Cardiac muscle cell (in vitro differentiated cells and primary cell): ENCODE measurements at regions not wholly inside any gene's neighbourhood (a gene's known extent, or its start where the extent isn't known, plus 50 kb on each side); places are given as distances from the start of the nearest gene placed in this dataset.

ENCODE experiments used
- DNase-seq, 2 donors: peaks; one replicate each; pipeline versions ENCODE4 v3.0.0 to v3.0.0-alpha.2; 2010 to 2017; ENCODE audit warnings: low read depth in 1 of 2, low spot score in 1 of 2
- H3K27ac ChIP-seq: fragments of 200-600 bp; sonication (generic); 2 replicates; pipeline ENCODE4 v1.5.1; 2016
- H3K27me3 ChIP-seq: fragments of 200-600 bp; sonication (generic); 2 replicates; pipeline ENCODE4 v1.6.0; 2016; ENCODE audit warnings: control low read depth
- H3K36me3 ChIP-seq: fragments of 200-600 bp; sonication (generic); 2 replicates; pipeline ENCODE4 v1.5.1; 2016; ENCODE audit warnings: control low read depth
- H3K4me1 ChIP-seq: fragments of 200-600 bp; sonication (generic); 2 replicates; pipeline ENCODE4 v1.8.1; 2017; ENCODE audit warnings: low read depth, mild to moderate bottlenecking, mixed run types
- H3K4me3 ChIP-seq: fragments of 200-600 bp; sonication (generic); 2 replicates; pipeline ENCODE4 v1.5.1; 2016; ENCODE audit warnings: mild to moderate bottlenecking
- H3K9me3 ChIP-seq: fragments of 200-600 bp; sonication (generic); 2 replicates; pipeline ENCODE4 v1.5.1; 2017; ENCODE audit warnings: low read depth, mild to moderate bottlenecking, control low read depth
- CTCF ChIP-seq: IDR thresholded peaks from 2 replicates; pipeline ENCODE4 v1.5.1; 2012; ENCODE audit warnings: low read depth, mild to moderate bottlenecking, low read length

- no peak for DNase-seq
- Histone ChIP-seq H3K4me1 (no peaks in the 10 kb centered on the region), H3K4me3 (no peak overlapping the region), H3K27me3 (no peaks in the 10 kb centered on the region), H3K36me3 (no peaks in the 10 kb centered on the region), H3K9me3 (no peaks in the 10 kb centered on the region), H3K27ac (no peak overlapping the region)
- no peak for TF ChIP-seq CTCF
Observed at GRCh38 chr5:40154194-40154593, 525.5 kb upstream of the PTGER4 start.

- no peaks in the 10 kb centered on the region for H3K4me1 ChIP-seq
- no peak overlapping the region for H3K4me3 ChIP-seq
- no peaks in the 10 kb centered on the region for H3K36me3 ChIP-seq
- no peaks in the 10 kb centered on the region for H3K27me3 ChIP-seq
- no peak overlapping the region for H3K27ac ChIP-seq
- H3K9me3 ChIP-seq = no peaks in the 10 kb centered on the region
- TF ChIP-seq CTCF = no peak
- DNase-seq = no peak
Observed at GRCh38 chr5:40150896-40151295, 528.8 kb upstream of the PTGER4 start.

DNA sequence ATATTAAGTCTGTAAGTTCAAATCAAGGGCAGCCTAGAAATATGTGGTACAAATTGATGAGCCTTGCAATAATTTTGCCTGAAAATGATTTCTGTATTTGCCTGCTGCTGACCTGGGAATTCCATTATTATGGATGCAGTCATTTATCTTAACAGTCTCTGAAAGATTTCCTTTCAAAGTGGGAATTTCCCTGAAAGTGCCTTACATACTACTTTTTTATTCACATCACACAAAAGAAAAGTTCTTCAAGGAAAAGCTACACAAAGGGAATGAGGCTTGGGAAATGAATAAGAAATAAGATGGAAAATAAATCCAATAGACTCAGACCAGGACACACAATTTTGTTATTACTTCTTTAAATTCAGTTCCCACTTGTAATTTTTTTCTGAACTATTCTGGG lies 537.8 kb upstream of the PTGER4 start:
- H3K27me3 ChIP-seq = no peaks in the 10 kb centered on the region
- no peaks in the 10 kb centered on the region for H3K4me1 ChIP-seq
- H3K27ac ChIP-seq = no peak overlapping the region
- H3K36me3 ChIP-seq = no peaks in the 10 kb centered on the region
- H3K9me3 ChIP-seq = no peaks in the 10 kb centered on the region
- no peak for DNase-seq
- no peak overlapping the region for H3K4me3 ChIP-seq
- TF ChIP-seq CTCF = no peak

GRCh38 chr5:40141418-40141817 lies 538.3 kb upstream of the PTGER4 start:
- Histone ChIP-seq H3K9me3 (no peaks in the 10 kb centered on the region), H3K4me1 (no peaks in the 10 kb centered on the region), H3K36me3 (no peaks in the 10 kb centered on the region), H3K4me3 (no peak overlapping the region), H3K27ac (no peak overlapping the region), H3K27me3 (no peaks in the 10 kb centered on the region)
- no peak for TF ChIP-seq CTCF
- DNase-seq = no peak

GRCh38 chr5:40137223-40137622 lies 542.5 kb upstream of the PTGER4 start:
- Histone ChIP-seq H3K27me3 (no peaks in the 10 kb centered on the region), H3K36me3 (no peaks in the 10 kb centered on the region), H3K4me3 (no peak overlapping the region), H3K4me1 (no peaks in the 10 kb centered on the region), H3K27ac (no peak overlapping the region), H3K9me3 (no peaks in the 10 kb centered on the region)
- no peak for TF ChIP-seq CTCF
- no peak for DNase-seq
